GM12892 (cell line): ENCODE measurements at regions not wholly inside any gene's neighbourhood (a gene's known extent, or its start where the extent isn't known, plus 50 kb on each side); places are given as distances from the start of the nearest gene placed in this dataset.

Experiments
- POLR2A ChIP-seq: IDR thresholded peaks from 2 replicates; pipeline ENCODE4 v1.6.1; 2011; ENCODE audit warnings: low read depth, low read length, control low read depth
- POLR2AphosphoS5 ChIP-seq: IDR thresholded peaks from 2 replicates; pipeline ENCODE4 v1.6.1; 2011; ENCODE audit warnings: low read depth, low read length, control low read depth
- TAF1 ChIP-seq: IDR thresholded peaks from 2 replicates; pipeline ENCODE4 v1.6.1; 2011; ENCODE audit warnings: low read depth, mild to moderate bottlenecking, control low read depth, low read length, borderline replicate concordance

DNA sequence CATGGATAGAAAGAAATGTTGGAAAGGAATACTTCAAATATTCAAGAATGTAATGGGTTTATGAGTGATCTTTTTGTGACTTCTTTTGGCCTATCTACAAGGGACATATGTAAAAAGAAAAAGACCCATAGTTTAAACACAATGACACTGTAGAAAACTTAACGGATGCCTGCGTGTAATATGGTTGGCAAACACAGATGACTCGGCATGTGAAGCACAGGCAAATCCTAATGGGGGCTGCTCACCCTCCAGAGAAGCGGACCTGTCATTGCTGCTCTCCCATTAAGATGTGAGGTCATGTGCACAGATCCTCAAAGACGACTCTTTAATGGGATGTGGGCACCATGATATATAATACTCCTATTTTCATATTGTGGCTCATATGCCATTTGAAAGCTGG, 366.6 kb upstream of the TMEM132C start:
- TF ChIP-seq POLR2AphosphoS5: no peak
- no peak for TF ChIP-seq POLR2A
- no peak for TF ChIP-seq TAF1
